NCI-H2171 (cell line): ENCODE measurements at regions not wholly inside any gene's neighbourhood (a gene's known extent, or its start where the extent isn't known, plus 50 kb on each side); places are given as distances from the start of the nearest gene placed in this dataset.
"Not testable (repeated sequence)": the region's sequence is repeated elsewhere in the genome, so short reads cannot be mapped to it uniquely, and the experiment has no call there.

Experiments
- DNase-seq: peaks from one replicate; lab custom pipeline; 2025; lab: John Stamatoyannopoulos, UW

- DNase-seq: no peak
Observed at GRCh38 chr3:59254976-59255375, 205.2 kb upstream of the CFAP20DC start.

- DNase-seq: no peak
Observed at GRCh38 chr3:59254433-59254832, 204.6 kb upstream of the CFAP20DC start.

- DNase-seq: no peak
Observed at GRCh38 chr3:59253523-59253922, 203.7 kb upstream of the CFAP20DC start.

- no peak for DNase-seq
Observed at GRCh38 chr3:59251869-59252268, 202.0 kb upstream of the CFAP20DC start.

- no peak for DNase-seq
Observed at GRCh38 chr3:59250600-59250999, 200.8 kb upstream of the CFAP20DC start.

- no peak for DNase-seq
Observed at GRCh38 chr3:59249698-59250361, 200.0 kb upstream of the CFAP20DC start.

- no peak for DNase-seq
Observed at GRCh38 chr3:59249004-59249403, 199.2 kb upstream of the CFAP20DC start.

- DNase-seq: peak; percentile 18
Observed at GRCh38 chr3:59247402-59247841, 197.6 kb upstream of the CFAP20DC start.

- no peak for DNase-seq
Observed at GRCh38 chr3:59246719-59247401, 197.0 kb upstream of the CFAP20DC start.

- DNase-seq: no peak
Observed at GRCh38 chr3:59245859-59246501, 196.2 kb upstream of the CFAP20DC start.

- DNase-seq: no peak
Observed at GRCh38 chr3:59245300-59245858, 195.6 kb upstream of the CFAP20DC start.

- DNase-seq: no peak
Observed at GRCh38 chr3:59244343-59244742, 194.5 kb upstream of the CFAP20DC start.

- DNase-seq: no peak
Observed at GRCh38 chr3:59243476-59243875, 193.7 kb upstream of the CFAP20DC start.

- DNase-seq: no peak
Observed at GRCh38 chr3:59240666-59241255, 190.9 kb upstream of the CFAP20DC start.

- DNase-seq: no peak
Observed at GRCh38 chr3:59237121-59237520, 187.3 kb upstream of the CFAP20DC start.

- no peak for DNase-seq
Observed at GRCh38 chr3:59235634-59236012, 185.8 kb upstream of the CFAP20DC start.

GRCh38 chr3:59234884-59235633, 185.2 kb upstream of the CFAP20DC start:
- no peak for DNase-seq

GRCh38 chr3:59230379-59230778, 180.6 kb upstream of the CFAP20DC start:
- DNase-seq: not testable (repeated sequence)

- DNase-seq: no peak
Observed at GRCh38 chr3:59213860-59214259, 164.0 kb upstream of the CFAP20DC start.

- peak; percentile 11 for DNase-seq
Observed at GRCh38 chr3:59212128-59212779, 162.4 kb upstream of the CFAP20DC start.

- no peak for DNase-seq
Observed at GRCh38 chr3:59210260-59210659, 160.4 kb upstream of the CFAP20DC start.
